ENCODE measurements at regions not wholly inside any gene's neighbourhood (a gene's known extent, or its start where the extent isn't known, plus 50 kb on each side); places are given as distances from the start of the nearest gene placed in this dataset.
A peak's percentile ranks its signal among the peaks of the same experiment; 100 is the strongest.
"Not testable (repeated sequence)": the region's sequence is repeated elsewhere in the genome, so short reads cannot be mapped to it uniquely, and the experiment has no call there.

GRCh38 chr2:17460371-17461086 lies 57.7 kb downstream of the RAD51AP2 start:
- no peak for DNase-seq (ENCODE audit: low spot score)

GRCh38 chr2:17455343-17455742 lies 62.9 kb downstream of the RAD51AP2 start:
- no peak for DNase-seq (ENCODE audit: low spot score)

GRCh38 chr2:17446191-17446590 lies 72.0 kb downstream of the RAD51AP2 start:
- not testable (repeated sequence) for DNase-seq (ENCODE audit: low spot score)

GRCh38 chr2:17445744-17446143 lies 72.5 kb downstream of the RAD51AP2 start:
- no peak for DNase-seq (ENCODE audit: low spot score)

- DNase-seq (ENCODE audit: low spot score): no peak
These were observed 75.9 kb downstream of the RAD51AP2 start for GRCh38 chr2:17442334-17442733.

GRCh38 chr2:17441790-17442189 lies 76.5 kb downstream of the RAD51AP2 start:
- no peak for DNase-seq (ENCODE audit: low spot score)

GRCh38 chr2:17441055-17441771 lies 77.0 kb downstream of the RAD51AP2 start:
- no peak for DNase-seq (ENCODE audit: low spot score)

- no peak for DNase-seq (ENCODE audit: low spot score)
These were observed 87.9 kb downstream of the RAD51AP2 start for GRCh38 chr2:17430326-17430725.

GRCh38 chr2:17429130-17429529 lies 89.1 kb downstream of the RAD51AP2 start:
- DNase-seq (ENCODE audit: low spot score): no peak

GRCh38 chr2:17427401-17427800 lies 90.8 kb downstream of the RAD51AP2 start:
- DNase-seq (ENCODE audit: low spot score): no peak

- DNase-seq (ENCODE audit: low spot score): no peak
These were observed 91.5 kb downstream of the RAD51AP2 start for GRCh38 chr2:17426743-17427142.

- no peak for DNase-seq (ENCODE audit: low spot score)
These were observed 96.2 kb downstream of the RAD51AP2 start for GRCh38 chr2:17422061-17422460.

GRCh38 chr2:17416884-17417391 lies 101.3 kb downstream of the RAD51AP2 start:
- DNase-seq (ENCODE audit: low spot score): peak; percentile 61

GRCh38 chr2:17413036-17413435 lies 105.2 kb downstream of the RAD51AP2 start:
- DNase-seq (ENCODE audit: low spot score): no peak

- no peak for DNase-seq (ENCODE audit: low spot score)
These were observed 117.1 kb downstream of the RAD51AP2 start for GRCh38 chr2:17401096-17401495.

GRCh38 chr2:17398770-17399169 lies 119.5 kb downstream of the RAD51AP2 start:
- no peak for DNase-seq (ENCODE audit: low spot score)

- no peak for DNase-seq (ENCODE audit: low spot score)
These were observed 129.4 kb downstream of the RAD51AP2 start for GRCh38 chr2:17388798-17389197.

GRCh38 chr2:17387591-17387990 lies 130.6 kb downstream of the RAD51AP2 start:
- no peak for DNase-seq (ENCODE audit: low spot score)

GRCh38 chr2:17386771-17387170 lies 131.5 kb downstream of the RAD51AP2 start:
- DNase-seq (ENCODE audit: low spot score): no peak

- DNase-seq (ENCODE audit: low spot score): no peak
These were observed 138.2 kb downstream of the RAD51AP2 start for GRCh38 chr2:17380003-17380402.

GRCh38 chr2:17375262-17375661 lies 143.0 kb downstream of the RAD51AP2 start:
- no peak for DNase-seq (ENCODE audit: low spot score)

GRCh38 chr2:17373741-17374140 lies 144.5 kb downstream of the RAD51AP2 start:
- DNase-seq (ENCODE audit: low spot score): peak; percentile 65

- no peak for DNase-seq (ENCODE audit: low spot score)
These were observed 145.2 kb downstream of the RAD51AP2 start for GRCh38 chr2:17373041-17373440.
